Stimulated activated CD8-positive, alpha-beta memory T cell treated with anti-CD3 and anti-CD28 coated beads, Interleukin-7, amount 100 ng/mL, for 48 hours (primary cell): ENCODE measurements at regions not wholly inside any gene's neighbourhood (a gene's known extent, or its start where the extent isn't known, plus 50 kb on each side); places are given as distances from the start of the nearest gene placed in this dataset.

ENCODE experiments used
- DNase-seq, 2 donors: peaks; one replicate each; pipeline ENCODE4 v3.0.0-alpha.2; 2020; ENCODE audit warnings: low read depth in 1 of 2; ENCODE audit errors: extremely low read depth in 1 of 2

- no peak for DNase-seq
Observed at GRCh38 chr10:83921984-83922860, 217.1 kb upstream of the GHITM start.

- no peak for DNase-seq
Observed at GRCh38 chr10:83925133-83925532, 214.2 kb upstream of the GHITM start.

GRCh38 chr10:83926606-83927005 lies 212.7 kb upstream of the GHITM start:
- DNase-seq = no peak

GRCh38 chr10:83927166-83927565 lies 212.1 kb upstream of the GHITM start:
- no peak for DNase-seq

GRCh38 chr10:83929399-83929798 lies 209.9 kb upstream of the GHITM start:
- DNase-seq = no peak

- DNase-seq = no peak
Observed at GRCh38 chr10:83931669-83932068, 207.6 kb upstream of the GHITM start.

- no peak for DNase-seq
Observed at GRCh38 chr10:83932245-83932644, 207.1 kb upstream of the GHITM start.

GRCh38 chr10:83934062-83934461 lies 205.2 kb upstream of the GHITM start:
- no peak for DNase-seq

GRCh38 chr10:83934641-83935338 lies 204.5 kb upstream of the GHITM start:
- DNase-seq = no peak

- no peak for DNase-seq
Observed at GRCh38 chr10:83935339-83935736, 204.0 kb upstream of the GHITM start.

- no peak for DNase-seq
Observed at GRCh38 chr10:83935911-83936310, 203.4 kb upstream of the GHITM start.

GRCh38 chr10:83937161-83937560 lies 202.1 kb upstream of the GHITM start:
- DNase-seq = no peak

GRCh38 chr10:83937826-83938225 lies 201.5 kb upstream of the GHITM start:
- no peak for DNase-seq

- no peak for DNase-seq
Observed at GRCh38 chr10:83941189-83941588, 198.1 kb upstream of the GHITM start.

GRCh38 chr10:83942410-83942809 lies 196.9 kb upstream of the GHITM start:
- no peak for DNase-seq

GRCh38 chr10:83943049-83943448 lies 196.3 kb upstream of the GHITM start:
- DNase-seq = no peak

GRCh38 chr10:83943920-83944319 lies 195.4 kb upstream of the GHITM start:
- no peak for DNase-seq

- DNase-seq = no peak
Observed at GRCh38 chr10:83945982-83946718, 193.2 kb upstream of the GHITM start.

- no peak for DNase-seq
Observed at GRCh38 chr10:83952314-83952713, 187.0 kb upstream of the GHITM start.

- DNase-seq = no peak
Observed at GRCh38 chr10:83953589-83953988, 185.7 kb upstream of the GHITM start.

GRCh38 chr10:83954193-83954799 lies 185.0 kb upstream of the GHITM start:
- DNase-seq = no peak
